ENCODE measurements at regions not wholly inside any gene's neighbourhood (a gene's known extent, or its start where the extent isn't known, plus 50 kb on each side); places are given as distances from the start of the nearest gene placed in this dataset.

DNA sequence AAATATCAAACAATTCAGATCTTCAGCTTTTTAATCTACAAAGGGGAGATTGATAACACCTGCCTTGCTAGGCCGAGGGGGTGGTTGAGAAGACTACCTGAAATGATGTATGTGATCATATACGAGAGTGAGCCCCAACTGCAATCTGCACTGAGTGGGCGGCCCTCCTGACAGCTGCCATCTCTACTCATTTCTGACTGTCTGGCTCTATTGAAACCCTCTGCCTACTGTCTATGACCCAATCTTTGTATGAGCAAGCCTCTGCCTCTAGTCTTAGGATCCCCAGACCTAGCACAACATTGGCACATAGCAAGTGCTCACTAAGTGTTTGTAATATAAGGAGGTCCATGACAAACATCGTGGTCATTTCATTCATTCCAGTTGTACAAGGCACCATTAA lies 144.4 kb upstream of the NR2F2 start:
- peaks cover 32% of the 10 kb centered on the region for H3K4me1 Mint-ChIP-seq
- no peaks in the 10 kb centered on the region for H3K36me3 ChIP-seq (ENCODE audit: insufficient read depth)
- no peak overlapping the region for H3K27ac ChIP-seq (ENCODE audit: low read depth)
- no peaks in the 10 kb centered on the region for H3F3A ChIP-seq (replicated peaks; ENCODE audit: low read depth)
- H3K4me3 ChIP-seq, result no peak overlapping the region
- DNase-seq (ENCODE audit: low spot score) (no peak), ATAC-seq (no peak)
- H3K27ac Mint-ChIP-seq, result no peak overlapping the region
- no peaks in the 10 kb centered on the region for H3K36me3 Mint-ChIP-seq (ENCODE audit: low read depth)
- H3K4me3 Mint-ChIP-seq, result no peak overlapping the region
- H3K9me3 Mint-ChIP-seq, result no peaks in the 10 kb centered on the region
- H3K4me2 ChIP-seq, result no peak overlapping the region
- TF ChIP-seq, protein P1, sequence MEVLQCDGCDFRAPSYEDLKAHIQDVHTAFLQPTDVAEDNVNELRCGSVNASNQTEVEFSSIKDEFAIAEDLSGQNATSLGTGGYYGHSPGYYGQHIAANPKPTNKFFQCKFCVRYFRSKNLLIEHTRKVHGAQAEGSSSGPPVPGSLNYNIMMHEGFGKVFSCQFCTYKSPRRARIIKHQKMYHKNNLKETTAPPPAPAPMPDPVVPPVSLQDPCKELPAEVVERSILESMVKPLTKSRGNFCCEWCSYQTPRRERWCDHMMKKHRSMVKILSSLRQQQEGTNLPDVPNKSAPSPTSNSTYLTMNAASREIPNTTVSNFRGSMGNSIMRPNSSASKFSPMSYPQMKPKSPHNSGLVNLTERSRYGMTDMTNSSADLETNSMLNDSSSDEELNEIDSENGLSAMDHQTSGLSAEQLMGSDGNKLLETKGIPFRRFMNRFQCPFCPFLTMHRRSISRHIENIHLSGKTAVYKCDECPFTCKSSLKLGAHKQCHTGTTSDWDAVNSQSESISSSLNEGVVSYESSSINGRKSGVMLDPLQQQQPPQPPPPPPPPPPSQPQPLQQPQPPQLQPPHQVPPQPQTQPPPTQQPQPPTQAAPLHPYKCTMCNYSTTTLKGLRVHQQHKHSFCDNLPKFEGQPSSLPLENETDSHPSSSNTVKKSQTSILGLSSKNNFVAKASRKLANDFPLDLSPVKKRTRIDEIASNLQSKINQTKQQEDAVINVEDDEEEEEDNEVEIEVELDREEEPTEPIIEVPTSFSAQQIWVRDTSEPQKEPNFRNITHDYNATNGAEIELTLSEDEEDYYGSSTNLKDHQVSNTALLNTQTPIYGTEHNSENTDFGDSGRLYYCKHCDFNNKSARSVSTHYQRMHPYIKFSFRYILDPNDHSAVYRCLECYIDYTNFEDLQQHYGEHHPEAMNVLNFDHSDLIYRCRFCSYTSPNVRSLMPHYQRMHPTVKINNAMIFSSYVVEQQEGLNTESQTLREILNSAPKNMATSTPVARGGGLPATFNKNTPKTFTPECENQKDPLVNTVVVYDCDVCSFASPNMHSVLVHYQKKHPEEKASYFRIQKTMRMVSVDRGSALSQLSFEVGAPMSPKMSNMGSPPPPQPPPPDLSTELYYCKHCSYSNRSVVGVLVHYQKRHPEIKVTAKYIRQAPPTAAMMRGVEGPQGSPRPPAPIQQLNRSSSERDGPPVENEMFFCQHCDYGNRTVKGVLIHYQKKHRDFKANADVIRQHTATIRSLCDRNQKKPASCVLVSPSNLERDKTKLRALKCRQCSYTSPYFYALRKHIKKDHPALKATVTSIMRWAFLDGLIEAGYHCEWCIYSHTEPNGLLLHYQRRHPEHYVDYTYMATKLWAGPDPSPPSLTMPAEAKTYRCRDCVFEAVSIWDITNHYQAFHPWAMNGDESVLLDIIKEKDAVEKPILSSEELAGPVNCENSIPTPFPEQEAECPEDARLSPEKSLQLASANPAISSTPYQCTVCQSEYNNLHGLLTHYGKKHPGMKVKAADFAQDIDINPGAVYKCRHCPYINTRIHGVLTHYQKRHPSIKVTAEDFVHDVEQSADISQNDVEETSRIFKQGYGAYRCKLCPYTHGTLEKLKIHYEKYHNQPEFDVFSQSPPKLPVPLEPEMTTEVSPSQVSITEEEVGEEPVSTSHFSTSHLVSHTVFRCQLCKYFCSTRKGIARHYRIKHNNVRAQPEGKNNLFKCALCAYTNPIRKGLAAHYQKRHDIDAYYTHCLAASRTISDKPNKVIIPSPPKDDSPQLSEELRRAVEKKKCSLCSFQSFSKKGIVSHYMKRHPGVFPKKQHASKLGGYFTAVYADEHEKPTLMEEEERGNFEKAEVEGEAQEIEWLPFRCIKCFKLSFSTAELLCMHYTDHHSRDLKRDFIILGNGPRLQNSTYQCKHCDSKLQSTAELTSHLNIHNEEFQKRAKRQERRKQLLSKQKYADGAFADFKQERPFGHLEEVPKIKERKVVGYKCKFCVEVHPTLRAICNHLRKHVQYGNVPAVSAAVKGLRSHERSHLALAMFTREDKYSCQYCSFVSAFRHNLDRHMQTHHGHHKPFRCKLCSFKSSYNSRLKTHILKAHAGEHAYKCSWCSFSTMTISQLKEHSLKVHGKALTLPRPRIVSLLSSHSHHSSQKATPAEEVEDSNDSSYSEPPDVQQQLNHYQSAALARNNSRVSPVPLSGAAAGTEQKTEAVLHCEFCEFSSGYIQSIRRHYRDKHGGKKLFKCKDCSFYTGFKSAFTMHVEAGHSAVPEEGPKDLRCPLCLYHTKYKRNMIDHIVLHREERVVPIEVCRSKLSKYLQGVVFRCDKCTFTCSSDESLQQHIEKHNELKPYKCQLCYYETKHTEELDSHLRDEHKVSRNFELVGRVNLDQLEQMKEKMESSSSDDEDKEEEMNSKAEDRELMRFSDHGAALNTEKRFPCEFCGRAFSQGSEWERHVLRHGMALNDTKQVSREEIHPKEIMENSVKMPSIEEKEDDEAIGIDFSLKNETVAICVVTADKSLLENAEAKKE (CRISPR knock-in tag; IDR thresholded peaks at IDR 0.05), result no peak
- TF ChIP-seq ZNF331 (CRISPR knock-in tag; IDR thresholded peaks at IDR 0.05; ENCODE audit: low read depth) (no peak), NANOG (IDR thresholded peaks at IDR 0.05; ENCODE audit: borderline replicate concordance) (no peak), EZH2 (IDR thresholded peaks at IDR 0.05; ENCODE audit: low read depth, unreplicated experiment) (no peak), CREB1 (CRISPR knock-in tag; IDR thresholded peaks at IDR 0.05; ENCODE audit: low read depth) (no peak), STAT1 (IDR thresholded peaks at IDR 0.05; ENCODE audit: unreplicated experiment) (no peak), ZNF114 (CRISPR knock-in tag; IDR thresholded peaks at IDR 0.05) (no peak), POLR2AphosphoS5 (IDR thresholded peaks at IDR 0.05; ENCODE audit: low read depth) (no peak), EZH2phosphoT487 (IDR thresholded peaks at IDR 0.05; ENCODE audit: unreplicated experiment) (no peak), JUNB (IDR thresholded peaks at IDR 0.05; ENCODE audit: unreplicated experiment) (no peak)
- TF ChIP-seq, protein P2, sequence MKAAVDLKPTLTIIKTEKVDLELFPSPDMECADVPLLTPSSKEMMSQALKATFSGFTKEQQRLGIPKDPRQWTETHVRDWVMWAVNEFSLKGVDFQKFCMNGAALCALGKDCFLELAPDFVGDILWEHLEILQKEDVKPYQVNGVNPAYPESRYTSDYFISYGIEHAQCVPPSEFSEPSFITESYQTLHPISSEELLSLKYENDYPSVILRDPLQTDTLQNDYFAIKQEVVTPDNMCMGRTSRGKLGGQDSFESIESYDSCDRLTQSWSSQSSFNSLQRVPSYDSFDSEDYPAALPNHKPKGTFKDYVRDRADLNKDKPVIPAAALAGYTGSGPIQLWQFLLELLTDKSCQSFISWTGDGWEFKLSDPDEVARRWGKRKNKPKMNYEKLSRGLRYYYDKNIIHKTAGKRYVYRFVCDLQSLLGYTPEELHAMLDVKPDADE (IDR thresholded peaks at IDR 0.05), result no peak
- TF ChIP-seq, protein P3, sequence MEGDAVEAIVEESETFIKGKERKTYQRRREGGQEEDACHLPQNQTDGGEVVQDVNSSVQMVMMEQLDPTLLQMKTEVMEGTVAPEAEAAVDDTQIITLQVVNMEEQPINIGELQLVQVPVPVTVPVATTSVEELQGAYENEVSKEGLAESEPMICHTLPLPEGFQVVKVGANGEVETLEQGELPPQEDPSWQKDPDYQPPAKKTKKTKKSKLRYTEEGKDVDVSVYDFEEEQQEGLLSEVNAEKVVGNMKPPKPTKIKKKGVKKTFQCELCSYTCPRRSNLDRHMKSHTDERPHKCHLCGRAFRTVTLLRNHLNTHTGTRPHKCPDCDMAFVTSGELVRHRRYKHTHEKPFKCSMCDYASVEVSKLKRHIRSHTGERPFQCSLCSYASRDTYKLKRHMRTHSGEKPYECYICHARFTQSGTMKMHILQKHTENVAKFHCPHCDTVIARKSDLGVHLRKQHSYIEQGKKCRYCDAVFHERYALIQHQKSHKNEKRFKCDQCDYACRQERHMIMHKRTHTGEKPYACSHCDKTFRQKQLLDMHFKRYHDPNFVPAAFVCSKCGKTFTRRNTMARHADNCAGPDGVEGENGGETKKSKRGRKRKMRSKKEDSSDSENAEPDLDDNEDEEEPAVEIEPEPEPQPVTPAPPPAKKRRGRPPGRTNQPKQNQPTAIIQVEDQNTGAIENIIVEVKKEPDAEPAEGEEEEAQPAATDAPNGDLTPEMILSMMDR (conservative IDR thresholded peaks at IDR 0.05; ENCODE audit: low read depth in 2 of 2), result no peak
- TF ChIP-seq, protein P4, sequence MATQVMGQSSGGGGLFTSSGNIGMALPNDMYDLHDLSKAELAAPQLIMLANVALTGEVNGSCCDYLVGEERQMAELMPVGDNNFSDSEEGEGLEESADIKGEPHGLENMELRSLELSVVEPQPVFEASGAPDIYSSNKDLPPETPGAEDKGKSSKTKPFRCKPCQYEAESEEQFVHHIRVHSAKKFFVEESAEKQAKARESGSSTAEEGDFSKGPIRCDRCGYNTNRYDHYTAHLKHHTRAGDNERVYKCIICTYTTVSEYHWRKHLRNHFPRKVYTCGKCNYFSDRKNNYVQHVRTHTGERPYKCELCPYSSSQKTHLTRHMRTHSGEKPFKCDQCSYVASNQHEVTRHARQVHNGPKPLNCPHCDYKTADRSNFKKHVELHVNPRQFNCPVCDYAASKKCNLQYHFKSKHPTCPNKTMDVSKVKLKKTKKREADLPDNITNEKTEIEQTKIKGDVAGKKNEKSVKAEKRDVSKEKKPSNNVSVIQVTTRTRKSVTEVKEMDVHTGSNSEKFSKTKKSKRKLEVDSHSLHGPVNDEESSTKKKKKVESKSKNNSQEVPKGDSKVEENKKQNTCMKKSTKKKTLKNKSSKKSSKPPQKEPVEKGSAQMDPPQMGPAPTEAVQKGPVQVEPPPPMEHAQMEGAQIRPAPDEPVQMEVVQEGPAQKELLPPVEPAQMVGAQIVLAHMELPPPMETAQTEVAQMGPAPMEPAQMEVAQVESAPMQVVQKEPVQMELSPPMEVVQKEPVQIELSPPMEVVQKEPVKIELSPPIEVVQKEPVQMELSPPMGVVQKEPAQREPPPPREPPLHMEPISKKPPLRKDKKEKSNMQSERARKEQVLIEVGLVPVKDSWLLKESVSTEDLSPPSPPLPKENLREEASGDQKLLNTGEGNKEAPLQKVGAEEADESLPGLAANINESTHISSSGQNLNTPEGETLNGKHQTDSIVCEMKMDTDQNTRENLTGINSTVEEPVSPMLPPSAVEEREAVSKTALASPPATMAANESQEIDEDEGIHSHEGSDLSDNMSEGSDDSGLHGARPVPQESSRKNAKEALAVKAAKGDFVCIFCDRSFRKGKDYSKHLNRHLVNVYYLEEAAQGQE (IDR thresholded peaks at IDR 0.05; ENCODE audit: unreplicated experiment), result no peak
- no peaks in the 10 kb centered on the region for H3K79me2 ChIP-seq (replicated peaks; ENCODE audit: insufficient read depth)
- peaks cover 25% of the 10 kb centered on the region for H3K4me1 ChIP-seq (ENCODE audit: insufficient read depth)
- H3K9me2 ChIP-seq (ENCODE audit: insufficient read depth), result no peaks in the 10 kb centered on the region
- H4K20me1 ChIP-seq (replicated peaks; ENCODE audit: insufficient read depth), result no peaks in the 10 kb centered on the region
- peaks cover 2% of the 10 kb centered on the region for H3K27me3 Mint-ChIP-seq (ENCODE audit: insufficient read depth, low read depth, poor library complexity)
- no peaks in the 10 kb centered on the region for H3K27me3 ChIP-seq (ENCODE audit: insufficient read depth)
- H2AFZ ChIP-seq, result no peak overlapping the region
